HG03565 (cell line): ENCODE measurements at regions not wholly inside any gene's neighbourhood (a gene's known extent, or its start where the extent isn't known, plus 50 kb on each side); places are given as distances from the start of the nearest gene placed in this dataset.

Experiments used
- ATAC-seq: cut with Tn5 transposase; IDR thresholded peaks from one replicate; pipeline ENCODE4 v1.9.1; 2021; ENCODE audit warnings: mild to moderate bottlenecking, moderate library complexity; ENCODE audit not compliant: unreplicated experiment

- no peak for ATAC-seq
Measured at GRCh38 chr11:27861706-27862430, 161.6 kb upstream of the BDNF start.

DNA sequence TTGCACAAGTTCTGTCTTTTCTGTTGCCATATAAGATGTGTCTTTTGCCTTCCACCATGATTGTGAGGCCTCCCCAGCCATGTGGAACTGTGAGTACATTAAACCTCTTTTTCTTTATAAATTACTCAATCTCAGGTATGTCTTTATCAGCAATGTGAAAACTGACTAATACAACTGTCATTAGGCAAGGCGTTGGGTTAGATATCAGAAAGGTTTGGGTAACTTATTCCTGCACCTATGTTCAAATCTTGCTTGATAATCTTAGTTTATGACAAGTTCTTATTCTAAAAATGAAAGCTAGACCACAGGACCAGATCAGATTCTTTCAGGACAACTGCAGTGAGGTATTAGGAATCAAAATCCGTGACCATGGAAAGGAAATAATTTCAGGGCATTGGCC lies 160.6 kb upstream of the BDNF start:
- ATAC-seq: no peak

DNA sequence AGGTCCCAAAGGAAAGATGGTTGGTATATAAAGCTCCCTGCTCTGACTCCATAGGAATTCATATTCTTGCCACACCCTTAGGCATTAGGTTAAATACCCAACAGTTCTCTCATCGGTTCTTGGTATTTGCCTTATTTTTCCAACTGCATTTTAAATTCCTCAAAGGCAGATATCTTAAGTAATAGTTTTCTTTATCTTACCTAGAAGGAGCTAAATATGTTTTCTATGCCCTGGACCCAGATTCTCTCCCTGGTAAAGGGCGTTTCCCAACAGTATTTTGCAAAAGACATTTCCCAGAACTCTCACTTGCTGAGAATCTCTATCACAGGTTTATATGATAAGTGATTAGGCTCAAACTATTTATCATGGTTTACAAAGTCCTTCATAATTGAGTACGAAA lies 158.6 kb upstream of the BDNF start:
- ATAC-seq: no peak

DNA sequence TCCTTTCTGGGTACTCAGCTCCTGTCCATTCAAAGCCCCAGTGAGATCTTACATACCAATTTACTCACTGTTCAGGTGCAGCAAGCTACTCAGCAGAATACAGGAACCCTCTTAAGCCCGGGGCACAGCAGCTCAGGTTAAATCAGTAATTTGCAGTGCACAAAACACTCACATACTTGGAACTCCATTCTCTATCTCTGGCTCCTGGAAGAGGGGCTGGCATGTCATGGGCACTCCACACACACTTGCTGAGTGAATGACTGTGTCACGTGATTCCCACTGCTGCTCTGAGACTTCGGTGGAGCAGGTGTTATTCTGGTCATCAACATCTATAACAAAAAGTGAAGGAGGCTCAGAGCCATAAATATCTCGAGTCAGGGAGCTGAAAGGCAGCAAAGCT lies 157.3 kb upstream of the BDNF start:
- ATAC-seq: no peak

- ATAC-seq: peak; percentile 59
Measured at GRCh38 chr11:27857014-27857413, 156.8 kb upstream of the BDNF start.

DNA sequence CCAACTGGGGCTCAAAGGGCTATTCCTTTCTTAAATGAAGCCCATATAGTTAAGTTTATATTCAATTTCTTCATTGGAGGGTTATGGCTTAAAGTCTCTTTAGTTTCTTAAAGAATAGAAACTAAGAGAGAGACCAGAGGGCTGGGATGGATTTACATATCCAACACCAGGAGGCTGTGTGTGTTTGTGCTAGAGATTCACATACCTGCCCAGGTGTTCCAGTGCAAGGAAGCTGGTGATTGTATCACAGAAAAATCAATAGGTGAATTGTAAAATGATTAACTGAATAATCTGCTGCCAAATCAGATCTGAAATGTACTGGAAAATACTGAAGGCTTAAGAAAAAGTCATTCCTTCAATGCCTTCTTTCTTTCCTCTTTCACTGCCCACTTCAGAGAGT lies 148.2 kb upstream of the BDNF start:
- ATAC-seq: no peak

DNA sequence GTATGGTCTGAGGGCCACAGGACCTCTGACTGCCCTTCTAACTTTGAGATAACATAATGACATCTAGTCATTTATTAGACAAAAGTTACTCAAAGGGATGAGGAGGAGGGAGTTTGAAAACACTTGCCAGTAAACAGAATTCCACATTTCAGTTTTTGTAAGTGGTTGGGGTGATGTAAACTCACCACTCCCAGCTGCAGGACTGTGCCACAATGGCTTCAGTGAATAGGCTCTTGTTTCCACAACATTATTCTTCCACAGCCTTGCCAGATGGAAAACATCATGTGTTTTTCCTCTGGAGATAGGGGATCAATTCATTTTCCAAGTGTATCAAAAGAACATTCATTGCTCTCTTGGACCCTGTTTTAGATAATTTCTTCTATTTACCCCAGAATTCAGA lies 147.2 kb upstream of the BDNF start:
- ATAC-seq: no peak

- no peak for ATAC-seq
Measured at GRCh38 chr11:27842290-27842689, 142.0 kb upstream of the BDNF start.

DNA sequence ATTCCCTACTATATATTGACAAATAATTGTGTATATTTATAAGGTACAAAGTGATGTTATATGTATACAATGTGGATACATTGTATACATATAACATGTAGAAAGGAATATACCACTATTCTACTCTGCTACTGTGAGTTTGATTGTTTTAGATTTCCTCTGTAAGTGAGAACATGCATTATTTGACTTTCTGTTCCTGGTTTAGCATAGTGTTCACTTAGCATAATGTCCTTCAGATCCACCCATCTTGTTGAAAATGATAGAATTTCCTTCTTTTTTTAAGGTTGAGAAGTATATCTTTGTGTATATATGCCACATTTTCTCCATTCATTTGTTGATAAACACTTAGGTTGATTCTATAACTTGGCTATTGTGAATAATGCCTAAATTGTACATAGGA lies 140.8 kb upstream of the BDNF start:
- ATAC-seq: no peak

GRCh38 chr11:27839226-27839913 lies 139.1 kb upstream of the BDNF start:
- ATAC-seq: no peak

GRCh38 chr11:27838674-27839073 lies 138.4 kb upstream of the BDNF start:
- no peak for ATAC-seq

DNA sequence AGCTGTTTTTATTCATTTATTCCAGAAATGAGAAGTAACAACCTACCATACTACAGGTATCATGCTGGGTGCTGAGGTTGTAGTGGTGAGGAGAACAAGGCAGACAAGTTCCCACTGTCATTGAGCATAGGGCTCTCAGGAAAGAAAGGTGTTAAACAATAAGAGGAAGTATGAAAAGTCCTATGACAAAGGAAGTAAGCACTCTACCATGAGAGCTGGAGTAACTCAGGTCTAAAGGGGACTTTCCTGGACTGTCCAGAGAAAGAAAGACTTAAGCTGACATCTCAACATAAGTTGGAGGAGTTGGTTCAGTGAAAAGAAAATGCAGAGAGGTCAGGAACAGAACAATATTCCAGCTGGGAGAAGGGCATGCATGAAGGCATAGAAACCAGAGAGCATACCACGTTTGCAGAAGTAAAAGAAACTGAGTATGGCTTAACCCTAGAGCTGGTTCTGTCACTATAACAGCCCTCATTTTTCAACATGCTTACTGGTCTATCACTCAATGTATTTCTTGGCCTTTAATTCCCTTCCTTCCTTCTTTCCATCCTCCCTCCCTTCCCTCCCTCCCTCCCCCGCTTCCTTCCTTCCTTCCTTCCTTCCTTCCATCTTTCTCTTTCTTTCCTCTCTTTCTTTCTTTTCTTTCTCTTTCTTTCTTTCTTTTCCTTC lies 137.8 kb upstream of the BDNF start:
- peak; percentile 81 for ATAC-seq

DNA sequence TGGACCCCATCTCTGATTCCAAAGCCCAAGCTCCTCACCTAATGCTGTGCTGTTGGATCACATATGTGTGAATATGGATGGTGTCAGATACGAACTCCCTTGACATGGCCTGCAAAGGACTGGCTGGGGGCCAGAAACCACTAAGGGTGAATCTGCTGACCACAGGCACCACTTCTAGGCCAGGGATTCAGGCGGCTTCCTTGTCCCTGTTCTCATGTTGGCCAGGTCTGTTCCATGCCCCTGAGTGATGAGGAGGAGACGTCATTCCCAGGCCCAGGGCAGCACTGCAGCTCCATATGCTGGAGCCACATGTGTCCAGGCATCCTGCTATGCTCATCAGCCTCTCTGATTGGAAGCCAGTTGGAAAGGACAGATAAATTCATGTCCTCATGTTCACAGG lies 130.0 kb upstream of the BDNF start:
- ATAC-seq: no peak

GRCh38 chr11:27820249-27820648 lies 120.0 kb upstream of the BDNF start:
- no peak for ATAC-seq

GRCh38 chr11:27816197-27816596 lies 115.9 kb upstream of the BDNF start:
- no peak for ATAC-seq

DNA sequence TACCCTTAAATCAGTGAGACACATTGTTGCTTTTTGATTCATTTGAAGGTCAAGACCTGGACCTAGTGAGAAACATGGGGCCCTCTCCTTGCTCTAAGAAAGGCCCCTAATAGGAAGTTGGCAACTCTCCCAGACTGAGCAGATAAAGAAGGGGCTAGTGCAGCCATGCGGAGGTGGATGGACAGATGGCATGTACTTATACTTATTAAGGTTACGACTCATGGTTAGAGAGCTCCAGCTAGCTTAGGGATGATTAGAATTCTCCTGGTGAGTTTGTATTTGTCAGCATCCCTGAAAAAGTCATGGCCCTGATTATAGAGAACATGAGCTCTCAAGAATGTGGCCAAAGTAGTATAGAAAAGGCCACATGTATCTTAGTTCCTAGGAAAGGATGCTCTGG lies 112.1 kb upstream of the BDNF start:
- ATAC-seq: no peak

GRCh38 chr11:27807596-27807995 lies 107.3 kb upstream of the BDNF start:
- no peak for ATAC-seq

GRCh38 chr11:27806122-27806521 lies 105.9 kb upstream of the BDNF start:
- ATAC-seq: no peak

DNA sequence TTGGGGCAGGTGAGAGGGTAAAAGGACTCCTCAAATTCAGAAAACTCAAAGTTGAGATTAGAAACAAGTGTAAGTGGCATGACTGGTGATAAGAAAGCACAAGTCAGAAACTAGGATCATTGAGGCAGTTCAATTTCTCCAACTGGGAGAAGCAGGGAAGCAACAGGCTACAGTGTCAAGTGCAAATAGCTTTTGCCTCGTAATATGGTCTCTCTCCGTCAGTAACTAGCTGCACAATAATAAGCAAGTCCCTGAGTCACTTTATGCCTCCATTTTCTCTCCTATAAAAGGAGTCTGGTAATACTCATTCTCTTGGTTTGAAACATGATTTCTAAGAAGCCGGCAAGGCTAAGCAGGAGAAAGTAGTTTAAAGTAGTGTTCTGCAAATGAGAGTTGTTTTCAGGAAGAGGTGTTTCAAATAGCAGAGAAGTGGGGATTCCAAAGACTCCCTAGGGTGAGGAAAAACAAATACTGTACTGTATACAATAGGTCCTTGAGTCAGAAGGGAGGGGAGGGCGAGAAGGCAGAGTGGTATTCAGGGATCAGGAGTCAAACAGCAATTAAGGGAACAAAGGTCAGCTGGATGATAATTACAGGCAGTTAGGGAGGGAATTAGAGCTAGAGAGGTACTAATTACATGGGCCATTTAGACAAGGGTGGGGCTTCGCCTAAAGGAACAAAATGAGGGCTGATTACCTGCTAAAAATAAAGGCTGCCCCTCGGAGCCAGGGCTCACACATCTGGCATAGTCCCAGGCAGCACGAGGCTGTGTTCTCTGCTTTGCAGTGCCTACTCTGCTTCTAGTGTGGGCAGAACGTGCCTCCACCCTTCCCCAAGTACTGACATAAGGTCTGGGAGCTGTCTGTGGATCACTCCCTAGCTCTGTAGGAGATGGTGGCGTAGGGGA lies 96.0 kb upstream of the BDNF start:
- ATAC-seq: no peak

GRCh38 chr11:27786864-27787263 lies 86.6 kb upstream of the BDNF start:
- ATAC-seq: no peak

DNA sequence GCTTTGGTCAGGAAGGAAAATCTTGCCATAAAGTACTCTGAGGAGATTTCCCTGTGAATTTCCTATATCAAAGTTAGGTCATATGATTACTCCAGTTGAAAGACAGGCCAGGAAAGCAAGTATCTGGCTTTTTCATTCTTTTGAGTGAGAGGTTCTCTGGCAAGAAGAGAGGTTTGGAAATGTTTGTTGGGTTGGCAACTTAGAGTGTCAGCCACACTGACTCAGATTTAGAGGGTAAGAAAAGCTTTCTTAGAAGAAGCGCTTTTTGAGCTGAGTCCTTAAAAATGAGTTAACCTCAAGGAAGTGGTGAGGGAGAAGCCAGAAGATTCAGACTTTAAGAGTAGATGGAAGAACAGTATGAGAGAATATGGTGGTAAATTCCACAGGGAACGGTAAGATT lies 86.1 kb upstream of the BDNF start:
- ATAC-seq: no peak
